ENCODE measurements at regions not wholly inside any gene's neighbourhood (a gene's known extent, or its start where the extent isn't known, plus 50 kb on each side); places are given as distances from the start of the nearest gene placed in this dataset.

- TF ChIP-seq REST (IDR thresholded peaks at IDR 0.05) (no peak), MAX (IDR thresholded peaks at IDR 0.05) (no peak), RAD21 (IDR thresholded peaks at IDR 0.05) (no peak), EGR1 (IDR thresholded peaks at IDR 0.05; ENCODE audit: low read depth in 2 of 2) (no peak), HNF4G (IDR thresholded peaks at IDR 0.05) (no peak), TAF1 (conservative IDR thresholded peaks at IDR 0.05) (no peak), HNF4A (conservative IDR thresholded peaks at IDR 0.05) (no peak), NR2F2 (IDR thresholded peaks at IDR 0.05) (no peak), CTCF (IDR thresholded peaks at IDR 0.05; ENCODE audit: low read depth, low read length, missing input control) (no peak)
Observed at GRCh38 chr5:126094991-126095390, 328.2 kb upstream of the GRAMD2B start.

GRCh38 chr5:126096442-126097006 is 326.7 kb upstream of the GRAMD2B start:
- no peaks in the 10 kb centered on the region for H3K27me3 ChIP-seq (ENCODE audit: control insufficient read depth in 4 of 4, insufficient read depth in 4 of 4, low read length in 3 of 4)
- no peak overlapping the region for H3K27ac ChIP-seq (ENCODE audit: low read depth in 1 of 2, low read length in 2 of 2)
- 65% methylated on average over 4 of the region's 4 CpGs for WGBS
- no peaks in the 10 kb centered on the region for H3K36me3 ChIP-seq (ENCODE audit: control insufficient read depth in 4 of 4, insufficient read depth in 3 of 4, low read depth in 1 of 4, low read length in 3 of 4)
- H3K4me3 ChIP-seq (ENCODE audit: low read depth in 1 of 3, low read length in 3 of 3), result no peak overlapping the region
- no peaks in the 10 kb centered on the region for H3K9me3 ChIP-seq (ENCODE audit: control insufficient read depth in 4 of 4, low read length in 3 of 4)
- H3K9ac ChIP-seq (ENCODE audit: low read depth in 1 of 2, low read length in 2 of 2), result no peak overlapping the region
- H3K4me1 ChIP-seq (ENCODE audit: control insufficient read depth in 4 of 4, insufficient read depth in 4 of 4, low read length in 3 of 4), result no peaks in the 10 kb centered on the region
- no peak for DNase-seq (ENCODE audit: low spot score)
- no peak for TF ChIP-seq SP1 (IDR thresholded peaks at IDR 0.05)
- TF ChIP-seq MAX (IDR thresholded peaks at IDR 0.05), result no peak
- TF ChIP-seq RAD21 (IDR thresholded peaks at IDR 0.05), result no peak
- TF ChIP-seq FOXA2 (IDR thresholded peaks at IDR 0.05), result no peak
- no peak for TF ChIP-seq YY1 (IDR thresholded peaks at IDR 0.05)
- TF ChIP-seq JUND (IDR thresholded peaks at IDR 0.05), result no peak
- no peak for TF ChIP-seq GABPA (IDR thresholded peaks at IDR 0.05 in 1 of 2, conservative IDR thresholded peaks at IDR 0.05 in 1 of 2)
- no peak for TF ChIP-seq TAF1 (conservative IDR thresholded peaks at IDR 0.05)
- TF ChIP-seq CTCF (IDR thresholded peaks at IDR 0.05; ENCODE audit: low read depth, low read length, missing input control), result no peak
- no peak for TF ChIP-seq HNF4G (IDR thresholded peaks at IDR 0.05)
- no peak for TF ChIP-seq RXRA (IDR thresholded peaks at IDR 0.05)

More at GRCh38 chr5:126094991-126095390, 328.2 kb upstream of the GRAMD2B start:
- Histone ChIP-seq H3K36me3 (ENCODE audit: control insufficient read depth in 4 of 4, insufficient read depth in 3 of 4, low read depth in 1 of 4, low read length in 3 of 4) (no peaks in the 10 kb centered on the region), H3K9me3 (ENCODE audit: control insufficient read depth in 4 of 4, low read length in 3 of 4) (no peaks in the 10 kb centered on the region), H3K4me3 (ENCODE audit: low read depth in 1 of 3, low read length in 3 of 3) (no peak overlapping the region), H3K9ac (ENCODE audit: low read depth in 1 of 2, low read length in 2 of 2) (no peak overlapping the region), H3K27me3 (ENCODE audit: control insufficient read depth in 4 of 4, insufficient read depth in 4 of 4, low read length in 3 of 4) (no peaks in the 10 kb centered on the region), H3K27ac (ENCODE audit: low read depth in 1 of 2, low read length in 2 of 2) (no peak overlapping the region), H3K4me1 (ENCODE audit: control insufficient read depth in 4 of 4, insufficient read depth in 4 of 4, low read length in 3 of 4) (no peaks in the 10 kb centered on the region)
- WGBS, result 86% methylated on average over 2 of the region's 2 CpGs
- DNase-seq (ENCODE audit: low spot score), result no peak

Data from liver (tissue), 8 donors.